Hematopoietic multipotent progenitor cell treated with erythropoietin and hydrocortisone succinate and interleukin-3 and kit ligand, for 17 days (in vitro differentiated cells): ENCODE measurements at regions not wholly inside any gene's neighbourhood (a gene's known extent, or its start where the extent isn't known, plus 50 kb on each side); places are given as distances from the start of the nearest gene placed in this dataset.
"Not testable (repeated sequence)": the region's sequence is repeated elsewhere in the genome, so short reads cannot be mapped to it uniquely, and the experiment has no call there.

Experiments used
- DNase-seq: peaks from one replicate; pipeline ENCODE4 v3.0.0-alpha.2; 2015; ENCODE audit warnings: low spot score

- no peak for DNase-seq
These were observed 254.1 kb downstream of the HNMT start for GRCh38 chr2:138218397-138218796.

- no peak for DNase-seq
These were observed 255.7 kb downstream of the HNMT start for GRCh38 chr2:138219961-138220360.

DNA sequence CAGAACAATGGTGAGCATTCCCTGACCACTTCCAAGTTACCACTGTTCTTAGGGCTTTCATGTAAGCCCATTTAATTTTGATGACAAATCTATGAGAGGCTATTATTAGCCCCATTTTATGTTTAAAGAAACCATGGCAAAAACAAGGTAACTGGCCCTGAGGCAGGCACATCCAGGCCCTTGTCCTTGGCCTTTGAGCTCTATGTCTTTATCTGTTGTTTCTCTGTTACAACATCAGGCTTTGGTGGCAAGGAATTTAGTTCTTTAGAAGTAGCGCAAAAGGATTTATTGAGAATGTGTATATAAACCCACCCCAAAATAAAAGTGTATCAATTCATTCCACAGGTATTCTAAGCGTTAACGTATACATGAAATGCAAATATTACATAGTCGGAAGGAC lies 257.1 kb downstream of the HNMT start:
- no peak for DNase-seq

DNA sequence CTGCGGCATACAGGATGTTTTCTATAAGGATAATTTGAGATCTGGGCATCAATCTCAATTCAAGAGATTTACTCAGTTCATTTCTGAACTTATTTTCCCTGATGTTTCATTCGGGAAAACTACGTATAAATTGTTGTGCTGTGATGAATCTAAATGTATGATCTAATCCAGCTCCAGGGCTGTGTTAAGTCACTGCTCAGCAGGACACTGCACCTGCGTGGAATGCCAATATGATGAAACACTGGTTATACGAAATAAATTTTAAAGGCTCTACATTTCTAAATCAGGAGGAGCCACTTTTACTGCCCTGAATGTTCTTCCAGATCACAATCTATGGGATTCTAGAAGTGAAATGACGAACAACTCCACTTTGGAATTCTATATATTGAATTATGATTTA lies 259.0 kb downstream of the HNMT start:
- no peak for DNase-seq

GRCh38 chr2:138227195-138227594 lies 262.9 kb downstream of the HNMT start:
- DNase-seq, result no peak

DNA sequence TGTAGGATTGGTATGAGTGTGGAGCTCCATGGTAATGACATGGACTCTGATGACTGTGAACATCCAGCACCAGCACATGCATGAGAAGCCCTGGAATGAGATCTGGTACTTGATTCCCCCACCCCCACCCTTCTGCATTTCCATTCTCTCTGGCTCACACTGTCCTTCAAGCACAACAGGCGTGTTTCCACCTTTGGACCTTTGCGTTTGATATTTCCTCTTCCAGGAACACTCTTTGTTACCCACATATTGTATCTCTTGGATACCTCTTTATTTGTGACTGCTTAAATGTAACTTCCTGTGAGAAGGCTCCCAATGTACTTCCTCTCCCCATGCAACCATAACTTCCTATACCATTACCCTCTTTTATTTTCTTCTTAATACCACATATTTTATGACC lies 263.8 kb downstream of the HNMT start:
- no peak for DNase-seq

DNA sequence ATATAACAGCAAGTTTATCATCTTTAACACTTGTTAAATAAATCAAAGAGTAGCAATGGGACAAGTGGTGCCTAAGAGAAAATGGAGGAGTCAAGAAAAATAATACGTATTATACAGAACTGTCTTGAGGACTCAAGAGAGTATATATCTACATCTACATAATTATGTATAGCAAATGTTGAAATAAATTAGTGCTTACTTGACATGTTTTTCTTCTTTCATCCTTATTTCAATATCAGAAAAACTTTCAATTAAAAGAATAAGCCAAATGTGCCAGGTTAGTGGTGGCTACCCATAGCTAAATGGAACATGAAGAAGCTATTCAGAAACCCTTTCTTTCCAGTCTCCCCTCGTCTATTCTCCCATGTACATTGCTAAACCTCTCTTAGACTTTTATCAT lies 267.3 kb upstream of the SPOPL start:
- DNase-seq, result no peak

DNA sequence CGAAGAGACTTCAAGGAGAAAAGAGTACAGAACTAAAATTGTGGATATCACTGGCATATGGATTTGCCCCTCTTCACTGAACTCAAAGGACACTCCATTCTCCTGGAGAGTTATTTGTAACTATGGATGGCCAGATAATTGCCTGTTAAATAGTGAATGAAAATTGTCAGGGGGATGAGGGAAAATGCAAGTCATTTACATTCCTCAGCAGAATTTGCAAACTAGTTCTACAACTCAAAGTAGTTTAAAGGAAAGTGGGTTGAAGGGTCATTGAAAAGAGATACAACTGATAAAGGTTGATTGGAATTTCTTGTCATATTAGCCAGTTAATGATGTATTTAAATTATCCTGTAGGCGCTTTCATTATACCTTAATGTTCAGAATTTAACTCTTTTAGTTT lies 266.5 kb upstream of the SPOPL start:
- DNase-seq, result no peak

DNA sequence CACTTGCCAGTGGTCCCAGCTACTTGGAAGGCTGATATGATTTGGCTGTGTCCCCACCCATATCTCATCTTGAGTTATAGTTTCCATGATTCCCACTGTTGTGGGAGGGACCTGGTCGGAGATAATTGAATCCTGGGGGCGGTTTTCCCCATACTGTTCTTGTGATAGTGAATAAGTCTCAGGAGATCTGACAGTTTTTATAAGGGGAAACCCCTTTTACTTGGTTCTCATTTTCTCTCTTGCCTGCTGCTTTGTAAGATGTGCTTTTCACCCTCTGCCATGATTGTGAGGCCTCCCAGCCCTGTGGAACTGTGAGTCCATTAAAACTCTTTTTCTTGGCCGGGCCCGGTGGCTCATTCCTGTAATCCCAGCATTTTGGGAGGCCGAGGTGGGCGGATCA lies 265.4 kb upstream of the SPOPL start:
- DNase-seq, result no peak

GRCh38 chr2:138237667-138238384 lies 263.7 kb upstream of the SPOPL start:
- no peak for DNase-seq

- DNase-seq, result no peak
These were observed 262.7 kb upstream of the SPOPL start for GRCh38 chr2:138238908-138239307.

DNA sequence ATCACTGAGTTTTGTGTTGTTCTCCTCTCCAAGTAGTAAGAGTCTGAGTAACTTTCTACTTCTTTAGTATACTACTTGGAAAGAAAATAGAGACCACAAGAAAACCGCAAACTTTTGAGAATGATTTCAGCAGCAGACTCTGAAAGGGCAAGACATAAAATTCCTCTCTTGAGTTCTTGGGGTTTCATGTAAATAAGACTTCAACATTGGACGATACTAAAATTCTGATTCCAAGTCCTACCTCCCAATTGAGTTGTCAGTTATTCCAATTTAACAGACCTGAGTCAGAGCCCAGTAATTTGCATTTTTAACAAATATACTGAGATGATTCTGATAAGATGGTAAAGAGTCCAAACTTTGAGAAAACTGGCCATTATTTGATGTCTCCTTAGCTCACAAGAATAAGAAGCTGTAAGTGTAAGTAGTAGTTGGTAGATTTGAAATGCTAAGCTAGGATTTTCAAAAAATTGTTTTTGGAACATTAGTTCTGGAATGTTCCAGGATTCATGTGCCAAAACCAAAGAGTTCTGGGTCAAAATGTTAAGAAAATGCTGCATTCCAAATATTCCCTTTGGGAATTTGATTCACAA lies 261.6 kb upstream of the SPOPL start:
- no peak for DNase-seq

DNA sequence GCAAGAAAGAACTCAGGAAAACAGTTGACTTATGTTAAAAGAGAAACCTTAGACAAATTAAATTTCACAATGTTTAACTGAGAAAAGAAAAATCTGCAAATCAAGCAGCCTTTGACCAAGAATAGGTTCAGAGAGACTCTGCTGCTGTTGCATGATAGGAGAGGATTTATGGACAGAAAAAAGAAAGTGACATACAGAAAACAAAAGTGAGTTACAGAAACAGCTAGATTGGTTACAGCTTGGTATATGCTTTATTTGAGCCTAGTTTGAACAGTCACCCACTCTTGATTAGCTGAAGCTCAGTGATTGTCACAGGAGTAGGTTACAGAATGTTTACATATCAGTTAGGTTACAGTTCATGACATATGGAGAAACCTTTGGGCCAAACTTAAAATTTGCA lies 258.2 kb upstream of the SPOPL start:
- no peak for DNase-seq

DNA sequence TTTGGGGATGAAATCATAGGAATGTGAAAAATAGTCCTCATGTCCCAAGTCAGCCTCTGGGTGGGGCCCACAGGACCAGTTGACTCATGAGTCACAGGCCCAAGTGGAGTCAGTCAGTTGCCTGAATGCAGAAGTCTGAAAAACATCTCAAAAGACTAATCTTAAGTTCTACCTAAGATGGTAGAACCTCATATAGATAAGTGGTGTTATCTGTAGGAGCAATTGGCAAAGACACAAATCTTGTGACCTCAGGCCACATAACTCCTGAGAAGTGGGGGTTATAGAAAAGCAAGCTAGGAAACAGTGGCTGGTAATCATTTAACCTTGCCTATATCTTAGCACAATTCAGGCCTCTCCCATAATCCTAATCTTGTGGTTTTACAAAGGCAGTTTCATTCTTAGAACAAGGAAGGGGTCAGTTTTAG lies 257.1 kb upstream of the SPOPL start:
- no peak for DNase-seq

- no peak for DNase-seq
These were observed 256.3 kb upstream of the SPOPL start for GRCh38 chr2:138245310-138245709.

DNA sequence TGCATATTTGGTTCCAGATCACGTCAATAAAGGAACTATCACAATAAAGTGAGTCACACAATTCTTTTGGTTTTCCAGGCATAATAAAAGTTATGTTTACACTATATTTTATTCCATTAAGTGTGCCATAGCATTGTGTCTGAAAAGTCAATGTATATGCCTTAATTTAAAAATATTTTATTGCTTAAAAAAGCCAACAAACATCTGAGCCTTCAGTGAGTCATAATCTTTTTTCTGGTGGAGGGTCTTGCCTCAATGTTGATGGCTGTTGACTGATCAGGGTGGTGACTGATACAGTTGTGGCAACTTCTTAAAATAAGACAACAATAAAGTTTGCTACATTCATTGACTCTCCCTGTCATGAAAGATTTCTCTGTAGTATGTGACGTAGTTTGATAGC lies 254.3 kb upstream of the SPOPL start:
- DNase-seq, result no peak

GRCh38 chr2:138249207-138249606 lies 252.4 kb upstream of the SPOPL start:
- no peak for DNase-seq

GRCh38 chr2:138250843-138251320 lies 250.7 kb upstream of the SPOPL start:
- not testable (repeated sequence) for DNase-seq

DNA sequence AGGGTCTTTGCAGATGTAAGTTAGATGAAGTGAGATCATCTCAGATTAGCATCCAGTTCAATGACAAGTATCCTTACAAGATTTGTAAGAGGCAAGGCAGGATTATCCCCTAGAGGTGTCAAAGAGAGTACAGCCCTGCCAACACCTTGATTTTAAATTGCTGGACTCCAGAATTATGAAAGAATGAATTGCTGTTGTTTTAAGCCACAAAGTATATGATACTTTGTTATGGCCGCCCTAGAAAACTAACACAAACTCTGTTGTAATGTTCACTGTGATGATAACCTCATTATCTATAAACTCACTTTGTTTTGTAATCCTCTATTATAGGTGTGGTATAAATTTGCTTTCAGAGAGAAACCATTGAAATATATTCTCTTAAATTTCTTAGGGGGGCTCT lies 249.0 kb upstream of the SPOPL start:
- no peak for DNase-seq

DNA sequence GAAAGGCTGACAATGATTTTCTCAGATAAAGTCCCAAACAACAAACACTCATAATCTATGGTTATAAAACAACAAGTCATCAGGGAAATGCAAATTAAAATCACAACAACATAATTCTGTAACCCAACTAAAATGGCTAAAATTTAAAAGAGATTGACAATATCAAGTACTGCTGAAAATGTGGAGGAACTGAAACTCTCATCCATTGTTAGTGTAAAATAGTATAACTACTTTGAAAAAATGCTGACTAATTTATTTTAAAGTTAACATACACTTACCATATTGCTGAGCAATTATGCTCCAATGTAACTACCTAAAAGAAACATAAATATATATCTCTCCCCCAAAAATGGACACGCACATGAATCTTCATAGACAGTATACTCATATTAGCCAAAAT lies 245.9 kb upstream of the SPOPL start:
- no peak for DNase-seq

GRCh38 chr2:138267161-138267901 lies 234.2 kb upstream of the SPOPL start:
- DNase-seq, result no peak

DNA sequence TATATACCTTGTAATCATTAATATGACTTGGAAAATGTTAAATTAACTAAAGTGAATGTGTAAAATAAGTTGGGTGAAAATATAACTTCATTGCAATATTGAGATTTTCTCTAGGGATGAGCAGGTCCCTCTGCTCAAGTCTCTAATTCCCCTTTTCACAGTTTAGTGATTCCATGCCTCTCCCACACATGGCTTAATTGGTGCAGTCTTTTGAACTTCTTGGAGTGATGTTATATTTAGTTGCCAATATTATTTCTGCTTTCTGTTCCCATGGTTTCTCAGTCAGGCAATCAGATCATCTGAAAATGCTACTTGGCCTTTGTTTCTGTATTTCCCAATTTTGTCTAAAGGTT lies 233.7 kb upstream of the SPOPL start:
- DNase-seq, result no peak

DNA sequence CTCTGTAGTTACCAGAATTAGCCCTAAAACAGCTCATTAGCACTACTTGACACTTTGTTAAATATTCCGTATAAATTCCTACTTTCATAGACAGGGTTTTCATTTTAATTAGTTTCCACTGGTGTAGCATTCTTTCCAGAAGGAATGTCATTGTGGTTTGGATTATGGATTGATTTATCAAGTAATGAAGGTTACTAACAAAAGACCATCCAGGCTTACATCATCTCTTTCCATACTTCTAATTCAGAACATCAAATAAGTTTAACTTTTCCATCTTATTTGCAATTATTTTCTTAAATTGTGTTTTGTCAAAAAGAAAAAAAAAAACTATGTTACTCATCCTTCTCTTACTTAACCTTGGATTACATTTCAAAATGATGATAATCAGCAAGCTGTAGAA lies 231.8 kb upstream of the SPOPL start:
- no peak for DNase-seq
